Liver (tissue), 8 donors: ENCODE measurements at regions not wholly inside any gene's neighbourhood (a gene's known extent, or its start where the extent isn't known, plus 50 kb on each side); places are given as distances from the start of the nearest gene placed in this dataset.

Experiments
- DNase-seq: peaks from one replicate; pipeline ENCODE4 v3.0.0-alpha.2; 2017; ENCODE audit warnings: low spot score
- H3K27ac ChIP-seq, 2 donors: one replicate each; pipeline ENCODE4 v1.7.0; 2013; ENCODE audit warnings: inconsistent platforms in 2 of 2, low read length in 2 of 2, control low read depth in 1 of 2, low read depth in 1 of 2, mild to moderate bottlenecking in 1 of 2
- H3K27me3 ChIP-seq, 4 donors: one replicate each; pipeline versions ENCODE4 v1.6.1 to v1.7.0; 2013; ENCODE audit warnings: low read length in 3 of 4, inconsistent platforms in 1 of 4, mild to moderate bottlenecking in 1 of 4, moderate library complexity in 1 of 4; ENCODE audit not compliant: control insufficient read depth in 4 of 4, insufficient read depth in 4 of 4
- H3K36me3 ChIP-seq, 4 donors: one replicate each; pipeline versions ENCODE4 v1.6.1 to v1.7.0; 2013; ENCODE audit warnings: low read length in 3 of 4, mild to moderate bottlenecking in 3 of 4, low read depth in 1 of 4, moderate library complexity in 1 of 4; ENCODE audit not compliant: control insufficient read depth in 4 of 4, insufficient read depth in 3 of 4
- H3K4me1 ChIP-seq, 4 donors: one replicate each; pipeline versions ENCODE4 v1.6.1 to v1.7.0; 2013; ENCODE audit warnings: low read length in 3 of 4, mild to moderate bottlenecking in 3 of 4, moderate library complexity in 1 of 4; ENCODE audit not compliant: control insufficient read depth in 4 of 4, insufficient read depth in 4 of 4
- H3K4me3 ChIP-seq, 3 donors: one replicate each; pipeline versions ENCODE4 v1.6.1 to v1.7.0; 2013; ENCODE audit warnings: low read length in 3 of 3, control low read depth in 1 of 3, low read depth in 1 of 3, mild to moderate bottlenecking in 1 of 3
- H3K9ac ChIP-seq, 2 donors: one replicate each; pipeline ENCODE4 v1.7.0; 2013; ENCODE audit warnings: low read length in 2 of 2, mild to moderate bottlenecking in 2 of 2, moderate library complexity in 2 of 2, control low read depth in 1 of 2, low read depth in 1 of 2
- H3K9me3 ChIP-seq, 4 donors: one replicate each; pipeline versions ENCODE4 v1.6.1 to v1.7.0; 2013; ENCODE audit warnings: low read length in 3 of 4; ENCODE audit not compliant: control insufficient read depth in 4 of 4
- EGR1 ChIP-seq, 2 donors: IDR thresholded peaks; 2 replicates each; pipeline ENCODE4 v1.6.1; 2016 to 2018; ENCODE audit warnings: antibody characterized with exemption in 2 of 2, low read depth in 2 of 2
- FOXA1 ChIP-seq: IDR thresholded peaks from 2 replicates; pipeline ENCODE4 v1.6.1; 2016; ENCODE audit warnings: antibody characterized with exemption
- FOXA2 ChIP-seq: IDR thresholded peaks from 2 replicates; pipeline ENCODE4 v1.6.1; 2016; ENCODE audit warnings: antibody characterized with exemption
- GABPA ChIP-seq, 2 donors: IDR thresholded peaks in 1 of 2; conservative IDR thresholded peaks in 1 of 2; 2 replicates each; pipeline ENCODE4 v1.6.1; 2016; ENCODE audit warnings: antibody characterized with exemption in 2 of 2, mild to moderate bottlenecking in 1 of 2, moderate library complexity in 1 of 2
- HNF4A ChIP-seq, 2 donors: conservative IDR thresholded peaks; 2 replicates each; pipeline ENCODE4 v1.6.1; 2016; ENCODE audit warnings: antibody characterized with exemption in 2 of 2, mild to moderate bottlenecking in 2 of 2
- HNF4G ChIP-seq: IDR thresholded peaks from 2 replicates; pipeline ENCODE4 v1.6.1; 2016; ENCODE audit warnings: antibody characterized with exemption
- JUND ChIP-seq, 2 donors: IDR thresholded peaks; 2 replicates each; pipeline ENCODE4 v1.6.1; 2016; ENCODE audit warnings: antibody characterized with exemption in 2 of 2
- NR2F2 ChIP-seq: IDR thresholded peaks from 2 replicates; pipeline ENCODE4 v1.6.1; 2016; ENCODE audit warnings: antibody characterized with exemption
- RAD21 ChIP-seq, 2 donors: IDR thresholded peaks; 2 replicates each; pipeline ENCODE4 v1.6.1; 2016; ENCODE audit warnings: antibody characterized with exemption in 2 of 2, mild to moderate bottlenecking in 2 of 2
- RXRA ChIP-seq, 2 donors: IDR thresholded peaks; 2 replicates each; pipeline ENCODE4 v1.6.1; 2017 to 2018; ENCODE audit warnings: antibody characterized with exemption in 2 of 2, mild to moderate bottlenecking in 1 of 2
- TAF1 ChIP-seq: conservative IDR thresholded peaks from 2 replicates; pipeline ENCODE4 v1.6.1; 2016; ENCODE audit warnings: antibody characterized with exemption, mild to moderate bottlenecking
- YY1 ChIP-seq: IDR thresholded peaks from 2 replicates; pipeline ENCODE4 v1.6.1; 2016; ENCODE audit warnings: antibody characterized with exemption, mild to moderate bottlenecking
- WGBS: extraction: QIAGEN DNeasy Blood & Tissue Kit; methylation state at CpG from one replicate; pipeline ENCODE4 v1.1.7; 2013; 5-methylcytosine and 5-hydroxymethylcytosine counted together
- TF ChIP-seq, protein P1 (sequence below): IDR thresholded peaks from 2 replicates; pipeline ENCODE4 v1.6.1; 2016; ENCODE audit warnings: antibody characterized with exemption, mild to moderate bottlenecking
- TF ChIP-seq, protein P2 (sequence below): IDR thresholded peaks from 2 replicates; pipeline ENCODE4 v1.6.1; 2016; ENCODE audit warnings: antibody characterized with exemption
- TF ChIP-seq, protein P3 (sequence below): IDR thresholded peaks from 2 replicates; pipeline ENCODE4 v1.6.1; 2016; ENCODE audit warnings: antibody characterized with exemption
- TF ChIP-seq, protein P4 (sequence below): IDR thresholded peaks from 2 replicates; pipeline ENCODE4 v1.6.1; 2016; ENCODE audit warnings: antibody characterized with exemption
- TF ChIP-seq, protein P5 (sequence below): fragments of 150-350 bp; IDR thresholded peaks from 2 replicates; pipeline ENCODE4 v1.5.1; 2017; ENCODE audit warnings: improper control_type of control experiment, low read depth, low read length; ENCODE audit not compliant: missing input control
- donor health status: healthy.
- donor health status: healthy.
- donor health status: healthy.
- donor health status: healthy.
- donor health status: healthy.

DNA sequence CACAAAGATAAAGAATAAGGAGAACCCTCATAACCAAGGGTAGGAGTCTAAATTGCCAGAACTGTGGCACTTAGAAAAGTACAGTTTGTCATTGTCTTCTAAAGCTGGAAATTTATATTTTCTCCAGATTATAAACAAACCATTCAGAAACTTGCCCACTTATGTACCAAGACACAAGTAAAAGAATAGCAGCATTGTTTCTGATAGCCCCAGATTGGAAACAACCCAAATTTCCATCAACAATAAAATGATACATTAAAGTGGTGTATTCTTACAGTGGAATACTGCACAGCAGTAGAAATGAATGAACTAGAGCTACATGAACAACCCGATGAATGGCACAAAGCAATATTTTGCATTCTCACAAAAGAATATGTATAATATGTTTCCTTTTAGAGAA, 63.1 kb upstream of the PDHA1 start:
- Histone ChIP-seq H3K9ac (no peak overlapping the region), H3K4me1 (no peaks in the 10 kb centered on the region), H3K9me3 (no peaks in the 10 kb centered on the region), H3K27ac (no peak overlapping the region), H3K27me3 (no peaks in the 10 kb centered on the region), H3K36me3 (no peaks in the 10 kb centered on the region), H3K4me3 (no peak overlapping the region)
- no peak for DNase-seq
- WGBS = 93% methylated on average over 1 of the region's 1 CpG
- TF ChIP-seq, protein P1, sequence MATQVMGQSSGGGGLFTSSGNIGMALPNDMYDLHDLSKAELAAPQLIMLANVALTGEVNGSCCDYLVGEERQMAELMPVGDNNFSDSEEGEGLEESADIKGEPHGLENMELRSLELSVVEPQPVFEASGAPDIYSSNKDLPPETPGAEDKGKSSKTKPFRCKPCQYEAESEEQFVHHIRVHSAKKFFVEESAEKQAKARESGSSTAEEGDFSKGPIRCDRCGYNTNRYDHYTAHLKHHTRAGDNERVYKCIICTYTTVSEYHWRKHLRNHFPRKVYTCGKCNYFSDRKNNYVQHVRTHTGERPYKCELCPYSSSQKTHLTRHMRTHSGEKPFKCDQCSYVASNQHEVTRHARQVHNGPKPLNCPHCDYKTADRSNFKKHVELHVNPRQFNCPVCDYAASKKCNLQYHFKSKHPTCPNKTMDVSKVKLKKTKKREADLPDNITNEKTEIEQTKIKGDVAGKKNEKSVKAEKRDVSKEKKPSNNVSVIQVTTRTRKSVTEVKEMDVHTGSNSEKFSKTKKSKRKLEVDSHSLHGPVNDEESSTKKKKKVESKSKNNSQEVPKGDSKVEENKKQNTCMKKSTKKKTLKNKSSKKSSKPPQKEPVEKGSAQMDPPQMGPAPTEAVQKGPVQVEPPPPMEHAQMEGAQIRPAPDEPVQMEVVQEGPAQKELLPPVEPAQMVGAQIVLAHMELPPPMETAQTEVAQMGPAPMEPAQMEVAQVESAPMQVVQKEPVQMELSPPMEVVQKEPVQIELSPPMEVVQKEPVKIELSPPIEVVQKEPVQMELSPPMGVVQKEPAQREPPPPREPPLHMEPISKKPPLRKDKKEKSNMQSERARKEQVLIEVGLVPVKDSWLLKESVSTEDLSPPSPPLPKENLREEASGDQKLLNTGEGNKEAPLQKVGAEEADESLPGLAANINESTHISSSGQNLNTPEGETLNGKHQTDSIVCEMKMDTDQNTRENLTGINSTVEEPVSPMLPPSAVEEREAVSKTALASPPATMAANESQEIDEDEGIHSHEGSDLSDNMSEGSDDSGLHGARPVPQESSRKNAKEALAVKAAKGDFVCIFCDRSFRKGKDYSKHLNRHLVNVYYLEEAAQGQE = no peak
- TF ChIP-seq RAD21 (IDR thresholded peaks at IDR 0.05) (no peak), EGR1 (IDR thresholded peaks at IDR 0.05; ENCODE audit: low read depth in 2 of 2) (no peak), RXRA (IDR thresholded peaks at IDR 0.05) (no peak), NR2F2 (no peak), FOXA2 (no peak), FOXA1 (no peak), TAF1 (no peak), JUND (IDR thresholded peaks at IDR 0.05) (no peak), GABPA (IDR thresholded peaks at IDR 0.05 in 1 of 2, conservative IDR thresholded peaks at IDR 0.05 in 1 of 2) (no peak), HNF4G (no peak), HNF4A (conservative IDR thresholded peaks at IDR 0.05) (no peak), YY1 (no peak)
- TF ChIP-seq, protein P2, sequence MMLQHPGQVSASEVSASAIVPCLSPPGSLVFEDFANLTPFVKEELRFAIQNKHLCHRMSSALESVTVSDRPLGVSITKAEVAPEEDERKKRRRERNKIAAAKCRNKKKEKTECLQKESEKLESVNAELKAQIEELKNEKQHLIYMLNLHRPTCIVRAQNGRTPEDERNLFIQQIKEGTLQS = no peak
- TF ChIP-seq, protein P3, sequence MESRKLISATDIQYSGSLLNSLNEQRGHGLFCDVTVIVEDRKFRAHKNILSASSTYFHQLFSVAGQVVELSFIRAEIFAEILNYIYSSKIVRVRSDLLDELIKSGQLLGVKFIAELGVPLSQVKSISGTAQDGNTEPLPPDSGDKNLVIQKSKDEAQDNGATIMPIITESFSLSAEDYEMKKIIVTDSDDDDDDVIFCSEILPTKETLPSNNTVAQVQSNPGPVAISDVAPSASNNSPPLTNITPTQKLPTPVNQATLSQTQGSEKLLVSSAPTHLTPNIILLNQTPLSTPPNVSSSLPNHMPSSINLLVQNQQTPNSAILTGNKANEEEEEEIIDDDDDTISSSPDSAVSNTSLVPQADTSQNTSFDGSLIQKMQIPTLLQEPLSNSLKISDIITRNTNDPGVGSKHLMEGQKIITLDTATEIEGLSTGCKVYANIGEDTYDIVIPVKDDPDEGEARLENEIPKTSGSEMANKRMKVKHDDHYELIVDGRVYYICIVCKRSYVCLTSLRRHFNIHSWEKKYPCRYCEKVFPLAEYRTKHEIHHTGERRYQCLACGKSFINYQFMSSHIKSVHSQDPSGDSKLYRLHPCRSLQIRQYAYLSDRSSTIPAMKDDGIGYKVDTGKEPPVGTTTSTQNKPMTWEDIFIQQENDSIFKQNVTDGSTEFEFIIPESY = no peak
- TF ChIP-seq, protein P4, sequence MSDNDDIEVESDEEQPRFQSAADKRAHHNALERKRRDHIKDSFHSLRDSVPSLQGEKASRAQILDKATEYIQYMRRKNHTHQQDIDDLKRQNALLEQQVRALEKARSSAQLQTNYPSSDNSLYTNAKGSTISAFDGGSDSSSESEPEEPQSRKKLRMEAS = no peak
- TF ChIP-seq, protein P5, sequence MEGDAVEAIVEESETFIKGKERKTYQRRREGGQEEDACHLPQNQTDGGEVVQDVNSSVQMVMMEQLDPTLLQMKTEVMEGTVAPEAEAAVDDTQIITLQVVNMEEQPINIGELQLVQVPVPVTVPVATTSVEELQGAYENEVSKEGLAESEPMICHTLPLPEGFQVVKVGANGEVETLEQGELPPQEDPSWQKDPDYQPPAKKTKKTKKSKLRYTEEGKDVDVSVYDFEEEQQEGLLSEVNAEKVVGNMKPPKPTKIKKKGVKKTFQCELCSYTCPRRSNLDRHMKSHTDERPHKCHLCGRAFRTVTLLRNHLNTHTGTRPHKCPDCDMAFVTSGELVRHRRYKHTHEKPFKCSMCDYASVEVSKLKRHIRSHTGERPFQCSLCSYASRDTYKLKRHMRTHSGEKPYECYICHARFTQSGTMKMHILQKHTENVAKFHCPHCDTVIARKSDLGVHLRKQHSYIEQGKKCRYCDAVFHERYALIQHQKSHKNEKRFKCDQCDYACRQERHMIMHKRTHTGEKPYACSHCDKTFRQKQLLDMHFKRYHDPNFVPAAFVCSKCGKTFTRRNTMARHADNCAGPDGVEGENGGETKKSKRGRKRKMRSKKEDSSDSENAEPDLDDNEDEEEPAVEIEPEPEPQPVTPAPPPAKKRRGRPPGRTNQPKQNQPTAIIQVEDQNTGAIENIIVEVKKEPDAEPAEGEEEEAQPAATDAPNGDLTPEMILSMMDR = no peak

DNA sequence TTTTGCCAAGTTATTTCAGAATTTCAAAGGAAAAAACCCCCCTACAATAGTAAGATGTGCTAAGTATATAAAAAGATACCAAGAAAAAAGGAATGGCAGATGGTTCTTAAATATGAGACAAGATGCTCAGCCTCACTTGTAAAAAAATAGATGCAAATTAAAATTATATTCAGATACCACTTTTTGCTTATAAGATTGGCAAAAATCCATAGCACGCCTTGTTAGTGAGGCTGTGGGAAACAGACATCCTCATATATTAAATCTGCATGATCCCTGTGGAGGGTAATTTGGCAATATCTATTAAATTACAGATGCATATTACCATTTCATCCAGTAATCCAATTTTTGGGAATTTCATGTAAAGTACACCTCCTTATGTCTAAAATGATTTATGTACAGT, 62.5 kb upstream of the PDHA1 start:
- H3K4me3 ChIP-seq = no peak overlapping the region
- H3K27me3 ChIP-seq = no peaks in the 10 kb centered on the region
- no peak for DNase-seq
- H3K9ac ChIP-seq = no peak overlapping the region
- TF ChIP-seq EGR1 (IDR thresholded peaks at IDR 0.05; ENCODE audit: low read depth in 2 of 2) (no peak), FOXA2 (no peak), NR2F2 (no peak), RAD21 (IDR thresholded peaks at IDR 0.05) (no peak), RXRA (IDR thresholded peaks at IDR 0.05) (no peak)
- TF ChIP-seq, protein P2 = no peak
- TF ChIP-seq, protein P1 = no peak
- TF ChIP-seq, protein P3 = no peak
- no peaks in the 10 kb centered on the region for H3K9me3 ChIP-seq
- no peaks in the 10 kb centered on the region for H3K36me3 ChIP-seq
- H3K4me1 ChIP-seq = no peaks in the 10 kb centered on the region
- WGBS = 82% methylated on average over 1 of the region's 1 CpG
- H3K27ac ChIP-seq = no peak overlapping the region
